ENCODE measurements at regions not wholly inside any gene's neighbourhood (a gene's known extent, or its start where the extent isn't known, plus 50 kb on each side); places are given as distances from the start of the nearest gene placed in this dataset.

DNA sequence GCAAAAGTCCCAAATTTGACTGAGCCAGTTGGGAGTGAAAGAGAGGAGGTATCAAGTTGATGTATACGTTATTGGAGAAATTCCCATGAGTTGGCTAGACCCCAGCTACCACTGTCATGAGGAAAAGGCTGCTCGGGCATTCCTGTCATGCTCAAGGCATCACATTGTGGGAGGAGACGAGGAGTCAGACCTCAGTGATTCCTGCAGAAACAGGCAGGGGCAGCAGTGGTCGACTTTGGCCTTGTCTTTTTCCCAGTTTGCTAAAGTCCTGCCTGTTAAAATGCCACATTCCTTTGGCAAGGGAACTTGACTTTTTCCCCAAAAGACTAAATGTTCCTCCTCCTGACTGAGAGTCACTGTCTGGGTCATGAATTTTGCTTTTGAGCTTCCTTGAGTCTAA, 295.5 kb upstream of the HS3ST5 start:
- ChIA-PET CTCF (no interaction called here), POLR2A (no interaction called here), RAD21 (ENCODE audit: low non-redundant PET in 1 of 2, low total read pairs in 2 of 2, uncharacterized antibody in 2 of 2, unreplicated experiment in 2 of 2) (no interaction called here)
- H3K9ac ChIP-seq (ENCODE audit: low read length): no peak overlapping the region
- BruUV-seq (replicated peaks): no TSS peak
- intact Hi-C loops (cut with micrococcal nuclease): no loop called here
- no peak overlapping the region for H3K27ac ChIP-seq (ENCODE audit: low read depth, low read length)
- H3K4me1 ChIP-seq (ENCODE audit: control insufficient read depth in 1 of 2, insufficient read depth in 2 of 2, low read length in 2 of 2): no peaks in the 10 kb centered on the region
- no peak overlapping the region for H2AFZ ChIP-seq (ENCODE audit: low read depth, low read length, poor library complexity, severe bottlenecking)
- H3K4me2 ChIP-seq (ENCODE audit: low read length): no peak overlapping the region
- no peaks in the 10 kb centered on the region for H4K20me1 ChIP-seq (ENCODE audit: insufficient read depth)
- ATAC-seq (no peak), DNase-seq (ENCODE audit: low read depth, low spot score) (no peak)
- H3K79me2 ChIP-seq (ENCODE audit: insufficient read depth, low read length): no peaks in the 10 kb centered on the region
- H3K9me3 ChIP-seq (ENCODE audit: control insufficient read depth in 1 of 2, insufficient read depth in 1 of 2, low read depth in 1 of 2, low read length in 2 of 2): no peaks in the 10 kb centered on the region
- no peaks in the 10 kb centered on the region for H3K9me2 ChIP-seq (ENCODE audit: insufficient read depth)
- H3K36me3 ChIP-seq (ENCODE audit: control insufficient read depth in 1 of 2, insufficient read depth in 2 of 2, low read length in 2 of 2): no peaks in the 10 kb centered on the region
- TF ChIP-seq POLR2AphosphoS5 (IDR thresholded peaks at IDR 0.05; ENCODE audit: low read depth, low read length): no peak
- TF ChIP-seq YY1 (IDR thresholded peaks at IDR 0.05; ENCODE audit: extremely low read depth, insufficient replicate concordance, low read depth, low read length): no peak
- no peak for TF ChIP-seq JUND (IDR thresholded peaks at IDR 0.05)
- TF ChIP-seq POLR2A (IDR thresholded peaks at IDR 0.05; ENCODE audit: borderline replicate concordance, extremely low read depth, insufficient read depth, insufficient read length): no peak
- TF ChIP-seq, protein P1, sequence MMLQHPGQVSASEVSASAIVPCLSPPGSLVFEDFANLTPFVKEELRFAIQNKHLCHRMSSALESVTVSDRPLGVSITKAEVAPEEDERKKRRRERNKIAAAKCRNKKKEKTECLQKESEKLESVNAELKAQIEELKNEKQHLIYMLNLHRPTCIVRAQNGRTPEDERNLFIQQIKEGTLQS (IDR thresholded peaks at IDR 0.05): no peak
- no peak for TF ChIP-seq ELF1 (IDR thresholded peaks at IDR 0.05; ENCODE audit: borderline replicate concordance, low read depth)
- TF ChIP-seq, protein P2, sequence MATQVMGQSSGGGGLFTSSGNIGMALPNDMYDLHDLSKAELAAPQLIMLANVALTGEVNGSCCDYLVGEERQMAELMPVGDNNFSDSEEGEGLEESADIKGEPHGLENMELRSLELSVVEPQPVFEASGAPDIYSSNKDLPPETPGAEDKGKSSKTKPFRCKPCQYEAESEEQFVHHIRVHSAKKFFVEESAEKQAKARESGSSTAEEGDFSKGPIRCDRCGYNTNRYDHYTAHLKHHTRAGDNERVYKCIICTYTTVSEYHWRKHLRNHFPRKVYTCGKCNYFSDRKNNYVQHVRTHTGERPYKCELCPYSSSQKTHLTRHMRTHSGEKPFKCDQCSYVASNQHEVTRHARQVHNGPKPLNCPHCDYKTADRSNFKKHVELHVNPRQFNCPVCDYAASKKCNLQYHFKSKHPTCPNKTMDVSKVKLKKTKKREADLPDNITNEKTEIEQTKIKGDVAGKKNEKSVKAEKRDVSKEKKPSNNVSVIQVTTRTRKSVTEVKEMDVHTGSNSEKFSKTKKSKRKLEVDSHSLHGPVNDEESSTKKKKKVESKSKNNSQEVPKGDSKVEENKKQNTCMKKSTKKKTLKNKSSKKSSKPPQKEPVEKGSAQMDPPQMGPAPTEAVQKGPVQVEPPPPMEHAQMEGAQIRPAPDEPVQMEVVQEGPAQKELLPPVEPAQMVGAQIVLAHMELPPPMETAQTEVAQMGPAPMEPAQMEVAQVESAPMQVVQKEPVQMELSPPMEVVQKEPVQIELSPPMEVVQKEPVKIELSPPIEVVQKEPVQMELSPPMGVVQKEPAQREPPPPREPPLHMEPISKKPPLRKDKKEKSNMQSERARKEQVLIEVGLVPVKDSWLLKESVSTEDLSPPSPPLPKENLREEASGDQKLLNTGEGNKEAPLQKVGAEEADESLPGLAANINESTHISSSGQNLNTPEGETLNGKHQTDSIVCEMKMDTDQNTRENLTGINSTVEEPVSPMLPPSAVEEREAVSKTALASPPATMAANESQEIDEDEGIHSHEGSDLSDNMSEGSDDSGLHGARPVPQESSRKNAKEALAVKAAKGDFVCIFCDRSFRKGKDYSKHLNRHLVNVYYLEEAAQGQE (IDR thresholded peaks at IDR 0.05; ENCODE audit: low read depth): no peak
- H3K27me3 ChIP-seq (ENCODE audit: insufficient read depth, low read length): no peaks in the 10 kb centered on the region
- no peak overlapping the region for H3K4me3 ChIP-seq (replicated peaks in 1 of 2; ENCODE audit: low read depth in 1 of 2, low read length in 2 of 2)

DNA sequence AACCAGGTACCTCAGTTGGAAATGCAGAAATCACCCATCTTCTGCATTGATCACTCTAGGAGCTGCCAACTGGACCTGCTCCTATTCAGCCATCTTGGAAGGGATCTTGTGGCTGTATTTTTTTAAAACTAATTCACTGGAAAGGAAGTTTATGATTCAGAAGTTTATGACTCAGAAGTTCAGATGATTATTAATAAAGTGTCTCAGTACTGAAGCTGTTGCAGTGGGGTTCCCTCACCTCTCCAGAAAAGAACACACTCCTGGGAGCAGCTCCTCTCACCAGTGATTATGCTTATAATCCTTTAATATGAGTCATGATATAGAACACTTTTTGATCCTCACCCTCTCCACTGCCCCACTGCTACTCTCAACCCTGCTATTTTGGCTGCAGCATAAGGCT, 291.2 kb upstream of the HS3ST5 start:
- Histone ChIP-seq H3K27me3 (ENCODE audit: insufficient read depth, low read length) (no peaks in the 10 kb centered on the region), H3K4me1 (ENCODE audit: control insufficient read depth in 1 of 2, insufficient read depth in 2 of 2, low read length in 2 of 2) (no peaks in the 10 kb centered on the region), H4K20me1 (ENCODE audit: insufficient read depth) (no peaks in the 10 kb centered on the region), H3K9me2 (ENCODE audit: insufficient read depth) (no peaks in the 10 kb centered on the region), H2AFZ (ENCODE audit: low read depth, low read length, poor library complexity, severe bottlenecking) (no peak overlapping the region), H3K27ac (ENCODE audit: low read depth, low read length) (no peak overlapping the region), H3K9ac (ENCODE audit: low read length) (no peak overlapping the region), H3K4me2 (ENCODE audit: low read length) (no peak overlapping the region), H3K79me2 (ENCODE audit: insufficient read depth, low read length) (no peaks in the 10 kb centered on the region), H3K4me3 (replicated peaks in 1 of 2; ENCODE audit: low read depth in 1 of 2, low read length in 2 of 2) (no peak overlapping the region), H3K36me3 (ENCODE audit: control insufficient read depth in 1 of 2, insufficient read depth in 2 of 2, low read length in 2 of 2) (no peaks in the 10 kb centered on the region), H3K9me3 (ENCODE audit: control insufficient read depth in 1 of 2, insufficient read depth in 1 of 2, low read depth in 1 of 2, low read length in 2 of 2) (no peaks in the 10 kb centered on the region)
- CTCF ChIA-PET: no interaction called here
- no TSS peak for BruUV-seq (replicated peaks)
- RAD21 ChIA-PET (ENCODE audit: low non-redundant PET in 1 of 2, low total read pairs in 2 of 2, uncharacterized antibody in 2 of 2, unreplicated experiment in 2 of 2): no interaction called here
- intact Hi-C loops (cut with micrococcal nuclease): no loop called here
- DNase-seq (ENCODE audit: low read depth, low spot score) (no peak), ATAC-seq (no peak)
- POLR2A ChIA-PET: no interaction called here
- TF ChIP-seq SRF (IDR thresholded peaks at IDR 0.05; ENCODE audit: low read depth): no peak
- no peak for TF ChIP-seq POLR2A (IDR thresholded peaks at IDR 0.05; ENCODE audit: borderline replicate concordance, extremely low read depth, insufficient read depth, insufficient read length)
- no peak for TF ChIP-seq CBX3 (IDR thresholded peaks at IDR 0.05; ENCODE audit: low read depth)
- TF ChIP-seq, protein P2 (IDR thresholded peaks at IDR 0.05; ENCODE audit: low read depth): no peak
- TF ChIP-seq, protein P1 (IDR thresholded peaks at IDR 0.05): no peak
- TF ChIP-seq POLR2AphosphoS5 (IDR thresholded peaks at IDR 0.05; ENCODE audit: low read depth, low read length): no peak
- no peak for TF ChIP-seq TCF7L2 (IDR thresholded peaks at IDR 0.05; ENCODE audit: borderline replicate concordance, extremely low read depth, insufficient read depth, insufficient read length)
- no peak for TF ChIP-seq ELF1 (IDR thresholded peaks at IDR 0.05; ENCODE audit: borderline replicate concordance, low read depth)
